Esophagus squamous epithelium (tissue), 4 donors: ENCODE measurements at regions not wholly inside any gene's neighbourhood (a gene's known extent, or its start where the extent isn't known, plus 50 kb on each side); places are given as distances from the start of the nearest gene placed in this dataset.

Experiments
- POLR2A ChIP-seq, 4 donors: fragments of 450-650 bp; IDR thresholded peaks; one replicate each; pipeline ENCODE4 v1.6.1; 2017; ENCODE audit warnings: antibody characterized with exemption in 4 of 4, mild to moderate bottlenecking in 4 of 4, moderate library complexity in 3 of 4
- TF ChIP-seq, protein P1 (sequence below), 6 experiments: fragments of 450-650 bp in 4 of 6; fragments of 200-600 bp in 2 of 6; sonication (generic) in 2 of 6; IDR thresholded peaks; one replicate each; pipeline ENCODE4 v1.5.1; 2016 to 2019; ENCODE audit warnings: antibody characterized with exemption in 6 of 6, mild to moderate bottlenecking in 4 of 6, moderate library complexity in 4 of 6

DNA sequence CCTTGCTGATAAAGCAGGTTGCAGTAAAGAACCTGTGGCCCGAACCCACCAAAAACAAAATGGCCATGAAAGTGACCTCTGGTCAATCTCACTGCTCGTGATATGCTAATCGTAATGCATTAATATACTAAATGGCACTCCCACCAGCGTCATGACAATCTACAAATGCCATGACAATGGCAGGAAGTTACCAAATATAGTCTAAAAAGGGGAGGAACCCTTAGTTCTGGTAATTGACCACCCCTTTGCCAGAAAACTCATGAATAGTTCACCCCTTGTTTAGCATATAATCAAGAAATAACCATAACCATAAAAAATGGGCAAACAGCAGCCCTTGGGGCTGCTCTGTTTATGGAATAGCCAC lies 1139.4 kb upstream of the LRRN3 start:
- no peak for TF ChIP-seq POLR2A (IDR thresholded peaks at IDR 0.05)
- TF ChIP-seq, protein P1, sequence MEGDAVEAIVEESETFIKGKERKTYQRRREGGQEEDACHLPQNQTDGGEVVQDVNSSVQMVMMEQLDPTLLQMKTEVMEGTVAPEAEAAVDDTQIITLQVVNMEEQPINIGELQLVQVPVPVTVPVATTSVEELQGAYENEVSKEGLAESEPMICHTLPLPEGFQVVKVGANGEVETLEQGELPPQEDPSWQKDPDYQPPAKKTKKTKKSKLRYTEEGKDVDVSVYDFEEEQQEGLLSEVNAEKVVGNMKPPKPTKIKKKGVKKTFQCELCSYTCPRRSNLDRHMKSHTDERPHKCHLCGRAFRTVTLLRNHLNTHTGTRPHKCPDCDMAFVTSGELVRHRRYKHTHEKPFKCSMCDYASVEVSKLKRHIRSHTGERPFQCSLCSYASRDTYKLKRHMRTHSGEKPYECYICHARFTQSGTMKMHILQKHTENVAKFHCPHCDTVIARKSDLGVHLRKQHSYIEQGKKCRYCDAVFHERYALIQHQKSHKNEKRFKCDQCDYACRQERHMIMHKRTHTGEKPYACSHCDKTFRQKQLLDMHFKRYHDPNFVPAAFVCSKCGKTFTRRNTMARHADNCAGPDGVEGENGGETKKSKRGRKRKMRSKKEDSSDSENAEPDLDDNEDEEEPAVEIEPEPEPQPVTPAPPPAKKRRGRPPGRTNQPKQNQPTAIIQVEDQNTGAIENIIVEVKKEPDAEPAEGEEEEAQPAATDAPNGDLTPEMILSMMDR (IDR thresholded peaks at IDR 0.05): no peak
